Tibial nerve (tissue), 4 donors: ENCODE measurements at regions not wholly inside any gene's neighbourhood (a gene's known extent, or its start where the extent isn't known, plus 50 kb on each side); places are given as distances from the start of the nearest gene placed in this dataset.

ENCODE experiments used
- CTCF ChIP-seq, 5 experiments: fragments of 200-600 bp in 3 of 5; fragments of 450-650 bp in 2 of 5; sonication (generic) in 3 of 5; IDR thresholded peaks; one replicate each; pipeline ENCODE4 v1.5.1; 2016 to 2019; ENCODE audit warnings: antibody characterized with exemption in 5 of 5, mild to moderate bottlenecking in 3 of 5, moderate library complexity in 2 of 5
- EP300 ChIP-seq, 2 donors: sonication (generic); formaldehyde crosslinking; IDR thresholded peaks; one replicate each; pipeline ENCODE4 v1.6.1; 2017; ENCODE audit warnings: antibody characterized with exemption in 2 of 2, mild to moderate bottlenecking in 1 of 2
- POLR2A ChIP-seq, 2 donors: fragments of 450-650 bp; IDR thresholded peaks; one replicate each; pipeline ENCODE4 v1.6.1; 2017; ENCODE audit warnings: antibody characterized with exemption in 2 of 2, mild to moderate bottlenecking in 2 of 2, moderate library complexity in 2 of 2

DNA sequence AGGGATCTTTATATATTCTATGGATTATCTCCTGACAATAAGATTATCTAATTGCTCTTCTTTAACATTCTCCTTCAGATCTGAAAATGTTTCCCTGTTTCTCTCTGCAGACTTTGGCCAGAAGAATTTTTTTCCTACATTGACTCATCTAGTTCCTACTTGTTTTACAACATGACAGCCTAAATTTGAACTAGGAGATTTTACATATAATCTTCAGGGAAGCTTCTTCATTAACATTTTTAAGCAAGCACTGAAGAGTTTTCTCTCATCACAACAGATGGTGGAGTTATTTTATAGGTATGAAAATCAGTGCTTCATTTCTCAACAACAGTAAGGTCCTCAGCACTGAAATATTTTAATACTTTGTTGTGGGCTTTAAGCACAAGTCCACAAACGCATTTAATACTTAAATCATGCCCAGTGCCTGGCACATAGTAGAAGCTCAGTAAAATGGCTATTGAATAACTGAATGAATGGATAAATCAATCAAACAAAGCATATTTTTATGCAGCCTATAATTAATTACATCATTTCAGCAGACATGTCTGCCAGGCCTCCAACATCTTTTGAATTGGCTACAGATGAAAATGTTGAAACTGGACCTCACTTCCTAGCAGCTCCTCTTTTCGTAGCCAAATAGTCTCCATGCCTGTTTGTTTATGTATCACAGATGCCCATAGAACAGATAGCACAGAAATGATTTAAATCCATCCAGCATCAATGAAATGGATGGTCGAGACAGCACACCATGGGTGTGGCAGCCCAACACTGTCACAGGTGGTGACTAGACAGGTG lies 117.3 kb upstream of the POU2AF2 start:
- TF ChIP-seq CTCF (IDR thresholded peaks at IDR 0.05) (no peak), POLR2A (IDR thresholded peaks at IDR 0.05) (no peak), EP300 (IDR thresholded peaks at IDR 0.05) (no peak)
